ENCODE measurements at regions not wholly inside any gene's neighbourhood (a gene's known extent, or its start where the extent isn't known, plus 50 kb on each side); places are given as distances from the start of the nearest gene placed in this dataset.

DNA sequence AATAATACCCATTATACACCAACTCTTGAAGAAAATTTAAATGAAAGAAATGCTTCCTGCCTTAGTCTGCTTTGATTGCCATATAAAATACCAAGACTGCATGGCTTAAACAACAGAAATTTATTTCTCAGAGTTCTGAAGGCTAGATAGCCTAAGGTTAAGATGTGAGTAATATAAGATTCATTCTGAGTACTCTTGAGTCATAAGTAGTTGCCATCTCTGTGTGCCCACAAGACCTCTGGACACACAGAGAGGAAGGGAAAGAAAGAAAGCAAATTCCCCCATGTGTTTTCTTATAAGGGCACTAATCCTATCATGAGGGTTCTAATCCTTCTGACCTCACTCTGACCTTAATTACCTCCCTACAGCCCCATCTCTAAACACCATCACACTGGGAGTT lies 201.2 kb downstream of the PTN start:
- TF ChIP-seq YY1 (IDR thresholded peaks at IDR 0.05) = no peak
- TF ChIP-seq, protein P1, sequence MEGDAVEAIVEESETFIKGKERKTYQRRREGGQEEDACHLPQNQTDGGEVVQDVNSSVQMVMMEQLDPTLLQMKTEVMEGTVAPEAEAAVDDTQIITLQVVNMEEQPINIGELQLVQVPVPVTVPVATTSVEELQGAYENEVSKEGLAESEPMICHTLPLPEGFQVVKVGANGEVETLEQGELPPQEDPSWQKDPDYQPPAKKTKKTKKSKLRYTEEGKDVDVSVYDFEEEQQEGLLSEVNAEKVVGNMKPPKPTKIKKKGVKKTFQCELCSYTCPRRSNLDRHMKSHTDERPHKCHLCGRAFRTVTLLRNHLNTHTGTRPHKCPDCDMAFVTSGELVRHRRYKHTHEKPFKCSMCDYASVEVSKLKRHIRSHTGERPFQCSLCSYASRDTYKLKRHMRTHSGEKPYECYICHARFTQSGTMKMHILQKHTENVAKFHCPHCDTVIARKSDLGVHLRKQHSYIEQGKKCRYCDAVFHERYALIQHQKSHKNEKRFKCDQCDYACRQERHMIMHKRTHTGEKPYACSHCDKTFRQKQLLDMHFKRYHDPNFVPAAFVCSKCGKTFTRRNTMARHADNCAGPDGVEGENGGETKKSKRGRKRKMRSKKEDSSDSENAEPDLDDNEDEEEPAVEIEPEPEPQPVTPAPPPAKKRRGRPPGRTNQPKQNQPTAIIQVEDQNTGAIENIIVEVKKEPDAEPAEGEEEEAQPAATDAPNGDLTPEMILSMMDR (IDR thresholded peaks at IDR 0.05; ENCODE audit: low read depth, low read length, missing input control) = no peak
- no peak for TF ChIP-seq EGR1 (IDR thresholded peaks at IDR 0.05; ENCODE audit: low read depth in 2 of 2)
- no peak for TF ChIP-seq FOXA1 (IDR thresholded peaks at IDR 0.05)
- TF ChIP-seq, protein P2, sequence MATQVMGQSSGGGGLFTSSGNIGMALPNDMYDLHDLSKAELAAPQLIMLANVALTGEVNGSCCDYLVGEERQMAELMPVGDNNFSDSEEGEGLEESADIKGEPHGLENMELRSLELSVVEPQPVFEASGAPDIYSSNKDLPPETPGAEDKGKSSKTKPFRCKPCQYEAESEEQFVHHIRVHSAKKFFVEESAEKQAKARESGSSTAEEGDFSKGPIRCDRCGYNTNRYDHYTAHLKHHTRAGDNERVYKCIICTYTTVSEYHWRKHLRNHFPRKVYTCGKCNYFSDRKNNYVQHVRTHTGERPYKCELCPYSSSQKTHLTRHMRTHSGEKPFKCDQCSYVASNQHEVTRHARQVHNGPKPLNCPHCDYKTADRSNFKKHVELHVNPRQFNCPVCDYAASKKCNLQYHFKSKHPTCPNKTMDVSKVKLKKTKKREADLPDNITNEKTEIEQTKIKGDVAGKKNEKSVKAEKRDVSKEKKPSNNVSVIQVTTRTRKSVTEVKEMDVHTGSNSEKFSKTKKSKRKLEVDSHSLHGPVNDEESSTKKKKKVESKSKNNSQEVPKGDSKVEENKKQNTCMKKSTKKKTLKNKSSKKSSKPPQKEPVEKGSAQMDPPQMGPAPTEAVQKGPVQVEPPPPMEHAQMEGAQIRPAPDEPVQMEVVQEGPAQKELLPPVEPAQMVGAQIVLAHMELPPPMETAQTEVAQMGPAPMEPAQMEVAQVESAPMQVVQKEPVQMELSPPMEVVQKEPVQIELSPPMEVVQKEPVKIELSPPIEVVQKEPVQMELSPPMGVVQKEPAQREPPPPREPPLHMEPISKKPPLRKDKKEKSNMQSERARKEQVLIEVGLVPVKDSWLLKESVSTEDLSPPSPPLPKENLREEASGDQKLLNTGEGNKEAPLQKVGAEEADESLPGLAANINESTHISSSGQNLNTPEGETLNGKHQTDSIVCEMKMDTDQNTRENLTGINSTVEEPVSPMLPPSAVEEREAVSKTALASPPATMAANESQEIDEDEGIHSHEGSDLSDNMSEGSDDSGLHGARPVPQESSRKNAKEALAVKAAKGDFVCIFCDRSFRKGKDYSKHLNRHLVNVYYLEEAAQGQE (IDR thresholded peaks at IDR 0.05) = no peak

All from liver (tissue), 3 donors.